GM23338 (cell line): ENCODE measurements at regions not wholly inside any gene's neighbourhood (a gene's known extent, or its start where the extent isn't known, plus 50 kb on each side); places are given as distances from the start of the nearest gene placed in this dataset.

Source experiments
- ATAC-seq: fragments of 200-7000 bp; cut with Tn5 transposase; 3 replicates; pipeline ENCODE4 v1.9.1; 2020
- DNase-seq: peaks from one replicate; pipeline ENCODE4 v3.0.0-alpha.2; 2015; ENCODE audit warnings: low spot score
- H2AFZ ChIP-seq: fragments of 200-600 bp; sonication (generic); 2 replicates; pipeline ENCODE4 v1.8.0; 2016; ENCODE audit warnings: antibody characterized with exemption, mild to moderate bottlenecking, moderate library complexity
- H3F3A ChIP-seq: fragments of 200-600 bp; sonication (generic); replicated peaks from 2 replicates; pipeline ENCODE4 v1.8.0; 2017; ENCODE audit warnings: antibody characterized with exemption, mixed run types, low read depth
- H3K27ac ChIP-seq: fragments of 200-600 bp; sonication (generic); 2 replicates; pipeline ENCODE4 v1.6.1; 2016; ENCODE audit warnings: low read depth
- H3K27me3 ChIP-seq: fragments of 200-600 bp; sonication (generic); 2 replicates; pipeline ENCODE4 v1.8.0; 2016; ENCODE audit warnings: mild to moderate bottlenecking, mixed run types, moderate library complexity; ENCODE audit not compliant: insufficient read depth
- H3K36me3 ChIP-seq: fragments of 200-600 bp; sonication (generic); 2 replicates; pipeline ENCODE4 v1.8.0; 2016; ENCODE audit warnings: mild to moderate bottlenecking; ENCODE audit not compliant: insufficient read depth
- H3K4me1 ChIP-seq: fragments of 200-600 bp; sonication (generic); 2 replicates; pipeline ENCODE4 v1.8.0; 2016; ENCODE audit warnings: mild to moderate bottlenecking, moderate library complexity; ENCODE audit not compliant: insufficient read depth
- H3K4me2 ChIP-seq: fragments of 200-600 bp; sonication (generic); 2 replicates; pipeline ENCODE4 v1.7.1; 2017; ENCODE audit warnings: mixed run types
- H3K4me3 ChIP-seq: fragments of 200-600 bp; sonication (generic); 2 replicates; pipeline ENCODE4 v1.6.1; 2016; ENCODE audit warnings: mixed run types
- H3K79me2 ChIP-seq: fragments of 200-600 bp; sonication (generic); replicated peaks from 2 replicates; pipeline ENCODE4 v1.8.0; 2017; ENCODE audit warnings: mild to moderate bottlenecking; ENCODE audit not compliant: insufficient read depth
- H3K9me2 ChIP-seq: fragments of 200-600 bp; sonication (generic); 2 replicates; pipeline ENCODE4 v1.8.0; 2017; ENCODE audit not compliant: insufficient read depth
- H4K20me1 ChIP-seq: fragments of 200-600 bp; sonication (generic); replicated peaks from 2 replicates; pipeline ENCODE4 v1.8.0; 2017; ENCODE audit warnings: mild to moderate bottlenecking; ENCODE audit not compliant: insufficient read depth
- H3K27ac Mint-ChIP-seq: 2 replicates; pipeline ENCODE4 v1.8.0; 2020; ENCODE audit warnings: inconsistent platforms, mild to moderate bottlenecking, moderate library complexity, mixed read lengths
- H3K27me3 Mint-ChIP-seq: 3 replicates; pipeline ENCODE4 v1.8.0; 2022; ENCODE audit warnings: low read depth, mild to moderate bottlenecking, moderate library complexity, mixed read lengths, inconsistent platforms; ENCODE audit not compliant: insufficient read depth, poor library complexity
- H3K36me3 Mint-ChIP-seq: 3 replicates; pipeline ENCODE4 v1.8.0; 2021; ENCODE audit warnings: low read depth, mild to moderate bottlenecking, inconsistent platforms, moderate library complexity, mixed read lengths
- H3K4me1 Mint-ChIP-seq: 3 replicates; pipeline ENCODE4 v1.8.0; 2020; ENCODE audit warnings: mild to moderate bottlenecking, inconsistent platforms, mixed read lengths
- H3K4me3 Mint-ChIP-seq: 3 replicates; pipeline ENCODE4 v1.8.0; 2021; ENCODE audit warnings: moderate library complexity, mild to moderate bottlenecking, inconsistent platforms, mixed read lengths
- H3K9me3 Mint-ChIP-seq: 3 replicates; pipeline ENCODE4 v1.8.0; 2020; ENCODE audit warnings: moderate library complexity, mild to moderate bottlenecking, inconsistent platforms, mixed read lengths
- CREB1 ChIP-seq: fragments of 250-450 bp; sonication (Bioruptor Pico); IDR thresholded peaks from 2 replicates; pipeline ENCODE4 v1.5.0; 2020; ENCODE audit warnings: low read depth, mild to moderate bottlenecking, moderate library complexity
- EZH2 ChIP-seq: fragments of 200-600 bp; sonication (generic); IDR thresholded peaks from one replicate; pipeline ENCODE4 v1.8.0; 2017; ENCODE audit warnings: antibody characterized with exemption, mild to moderate bottlenecking, low read depth; ENCODE audit not compliant: unreplicated experiment
- EZH2phosphoT487 ChIP-seq: fragments of 200-600 bp; sonication (generic); IDR thresholded peaks from one replicate; pipeline ENCODE4 v1.8.1; 2018; ENCODE audit warnings: antibody characterized with exemption; ENCODE audit not compliant: unreplicated experiment
- JUNB ChIP-seq: IDR thresholded peaks from one replicate; pipeline ENCODE4 v1.6.1; 2016; ENCODE audit warnings: antibody characterized with exemption; ENCODE audit not compliant: unreplicated experiment
- NANOG ChIP-seq: IDR thresholded peaks from 2 replicates; pipeline ENCODE4 v1.6.1; 2016; ENCODE audit warnings: antibody characterized with exemption, borderline replicate concordance
- ZNF114 ChIP-seq: fragments of 250-450 bp; sonication (Bioruptor Pico); IDR thresholded peaks from 2 replicates; pipeline ENCODE4 v1.5.0; 2020; ENCODE audit warnings: mild to moderate bottlenecking, moderate library complexity
- ZNF331 ChIP-seq: fragments of 250-450 bp; sonication (Bioruptor Pico); IDR thresholded peaks from 2 replicates; pipeline ENCODE4 v1.5.0; 2020; ENCODE audit warnings: low read depth, mild to moderate bottlenecking, moderate library complexity
- TF ChIP-seq, protein P1 (sequence below), 2 experiments: fragments of 200-600 bp in 1 of 2; sonication (generic) in 1 of 2; conservative IDR thresholded peaks; 2 replicates each; pipeline versions ENCODE4 v1.5.1 to v1.6.1; 2016 to 2017; ENCODE audit warnings: antibody characterized with exemption in 2 of 2, low read depth in 2 of 2, mild to moderate bottlenecking in 2 of 2, moderate library complexity in 1 of 2
- TF ChIP-seq, protein P2 (sequence below): fragments of 250-450 bp; sonication (Bioruptor Pico); IDR thresholded peaks from 2 replicates; pipeline ENCODE4 v1.5.0; 2020; ENCODE audit warnings: mild to moderate bottlenecking, moderate library complexity

DNA sequence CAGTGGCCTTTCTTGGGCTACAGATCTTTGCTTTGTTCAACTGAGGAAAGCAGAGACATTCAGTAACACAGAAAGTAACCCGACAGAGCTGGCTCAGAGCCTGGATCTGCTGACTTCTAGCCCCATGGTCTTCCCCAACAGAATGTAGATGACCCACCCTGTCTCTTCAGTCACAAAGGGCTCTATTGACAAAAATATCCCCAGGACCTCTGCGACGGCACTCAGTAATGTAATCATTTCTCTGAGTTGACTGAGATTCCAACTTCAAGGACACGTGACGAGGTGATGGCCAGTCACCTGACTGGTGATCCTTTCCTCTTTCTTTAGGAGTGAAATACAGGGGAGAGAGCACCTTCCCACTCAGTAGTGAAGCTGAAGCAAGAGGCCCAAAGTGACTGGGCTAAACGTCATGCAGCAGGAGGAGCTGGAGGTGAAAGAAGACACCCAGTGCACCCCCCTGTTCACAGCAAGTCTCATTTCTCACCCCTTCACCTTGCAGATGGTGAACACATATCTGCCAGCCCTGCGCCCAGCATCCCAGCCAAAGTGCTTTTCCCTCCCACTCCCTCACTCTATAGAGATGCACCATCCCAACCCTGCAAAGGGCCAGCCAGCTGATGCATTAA is 179.2 kb upstream of the EGLN3 start (continued):
- TF ChIP-seq ZNF114 (CRISPR knock-in tag) (no peak), ZNF331 (CRISPR knock-in tag) (no peak), EZH2 (no peak), CREB1 (no peak), NANOG (no peak), EZH2phosphoT487 (no peak)

DNA sequence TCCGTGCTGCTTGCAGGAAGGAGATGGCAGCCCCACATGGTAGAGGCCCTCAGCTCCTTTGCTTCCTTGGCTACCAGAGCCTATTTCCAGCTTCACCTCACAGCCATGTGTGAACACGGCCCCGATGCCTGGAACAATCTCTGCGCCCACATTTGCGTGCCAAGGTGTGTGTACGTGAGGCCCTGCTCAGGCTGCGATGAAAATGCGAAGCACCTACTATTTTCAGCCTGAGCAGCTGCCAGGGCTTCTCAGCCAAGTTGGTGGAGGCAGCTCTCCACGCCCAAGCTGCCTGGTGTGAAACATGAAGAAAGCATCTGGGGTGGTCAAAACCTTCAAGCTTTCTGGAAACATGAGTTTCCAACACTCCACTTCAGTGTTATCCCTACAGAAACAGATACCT is 177.8 kb upstream of the EGLN3 start:
- Mint-ChIP-seq H3K9me3 (no peaks in the 10 kb centered on the region), H3K27ac (no peak overlapping the region), H3K36me3 (no peaks in the 10 kb centered on the region), H3K4me3 (no peak overlapping the region), H3K4me1 (no peaks in the 10 kb centered on the region), H3K27me3 (no peaks in the 10 kb centered on the region)
- Histone ChIP-seq H3F3A (no peaks in the 10 kb centered on the region), H4K20me1 (no peaks in the 10 kb centered on the region), H3K27ac (no peak overlapping the region), H3K9me2 (peaks cover 15% of the 10 kb centered on the region; the same call in 1 of the 2 replicates), H3K4me2 (no peak overlapping the region), H3K36me3 (no peaks in the 10 kb centered on the region), H3K79me2 (no peaks in the 10 kb centered on the region), H3K4me3 (no peak overlapping the region), H3K4me1 (no peaks in the 10 kb centered on the region), H2AFZ (no peak overlapping the region), H3K27me3 (no peaks in the 10 kb centered on the region)
- DNase-seq (no peak), ATAC-seq (no peak)
- no peak for TF ChIP-seq ZNF114 (CRISPR knock-in tag)
- TF ChIP-seq, protein P1, sequence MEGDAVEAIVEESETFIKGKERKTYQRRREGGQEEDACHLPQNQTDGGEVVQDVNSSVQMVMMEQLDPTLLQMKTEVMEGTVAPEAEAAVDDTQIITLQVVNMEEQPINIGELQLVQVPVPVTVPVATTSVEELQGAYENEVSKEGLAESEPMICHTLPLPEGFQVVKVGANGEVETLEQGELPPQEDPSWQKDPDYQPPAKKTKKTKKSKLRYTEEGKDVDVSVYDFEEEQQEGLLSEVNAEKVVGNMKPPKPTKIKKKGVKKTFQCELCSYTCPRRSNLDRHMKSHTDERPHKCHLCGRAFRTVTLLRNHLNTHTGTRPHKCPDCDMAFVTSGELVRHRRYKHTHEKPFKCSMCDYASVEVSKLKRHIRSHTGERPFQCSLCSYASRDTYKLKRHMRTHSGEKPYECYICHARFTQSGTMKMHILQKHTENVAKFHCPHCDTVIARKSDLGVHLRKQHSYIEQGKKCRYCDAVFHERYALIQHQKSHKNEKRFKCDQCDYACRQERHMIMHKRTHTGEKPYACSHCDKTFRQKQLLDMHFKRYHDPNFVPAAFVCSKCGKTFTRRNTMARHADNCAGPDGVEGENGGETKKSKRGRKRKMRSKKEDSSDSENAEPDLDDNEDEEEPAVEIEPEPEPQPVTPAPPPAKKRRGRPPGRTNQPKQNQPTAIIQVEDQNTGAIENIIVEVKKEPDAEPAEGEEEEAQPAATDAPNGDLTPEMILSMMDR (conservative IDR thresholded peaks at IDR 0.05; ENCODE audit: low read depth in 2 of 2), result no peak
- TF ChIP-seq EZH2, result no peak
- TF ChIP-seq, protein P2, sequence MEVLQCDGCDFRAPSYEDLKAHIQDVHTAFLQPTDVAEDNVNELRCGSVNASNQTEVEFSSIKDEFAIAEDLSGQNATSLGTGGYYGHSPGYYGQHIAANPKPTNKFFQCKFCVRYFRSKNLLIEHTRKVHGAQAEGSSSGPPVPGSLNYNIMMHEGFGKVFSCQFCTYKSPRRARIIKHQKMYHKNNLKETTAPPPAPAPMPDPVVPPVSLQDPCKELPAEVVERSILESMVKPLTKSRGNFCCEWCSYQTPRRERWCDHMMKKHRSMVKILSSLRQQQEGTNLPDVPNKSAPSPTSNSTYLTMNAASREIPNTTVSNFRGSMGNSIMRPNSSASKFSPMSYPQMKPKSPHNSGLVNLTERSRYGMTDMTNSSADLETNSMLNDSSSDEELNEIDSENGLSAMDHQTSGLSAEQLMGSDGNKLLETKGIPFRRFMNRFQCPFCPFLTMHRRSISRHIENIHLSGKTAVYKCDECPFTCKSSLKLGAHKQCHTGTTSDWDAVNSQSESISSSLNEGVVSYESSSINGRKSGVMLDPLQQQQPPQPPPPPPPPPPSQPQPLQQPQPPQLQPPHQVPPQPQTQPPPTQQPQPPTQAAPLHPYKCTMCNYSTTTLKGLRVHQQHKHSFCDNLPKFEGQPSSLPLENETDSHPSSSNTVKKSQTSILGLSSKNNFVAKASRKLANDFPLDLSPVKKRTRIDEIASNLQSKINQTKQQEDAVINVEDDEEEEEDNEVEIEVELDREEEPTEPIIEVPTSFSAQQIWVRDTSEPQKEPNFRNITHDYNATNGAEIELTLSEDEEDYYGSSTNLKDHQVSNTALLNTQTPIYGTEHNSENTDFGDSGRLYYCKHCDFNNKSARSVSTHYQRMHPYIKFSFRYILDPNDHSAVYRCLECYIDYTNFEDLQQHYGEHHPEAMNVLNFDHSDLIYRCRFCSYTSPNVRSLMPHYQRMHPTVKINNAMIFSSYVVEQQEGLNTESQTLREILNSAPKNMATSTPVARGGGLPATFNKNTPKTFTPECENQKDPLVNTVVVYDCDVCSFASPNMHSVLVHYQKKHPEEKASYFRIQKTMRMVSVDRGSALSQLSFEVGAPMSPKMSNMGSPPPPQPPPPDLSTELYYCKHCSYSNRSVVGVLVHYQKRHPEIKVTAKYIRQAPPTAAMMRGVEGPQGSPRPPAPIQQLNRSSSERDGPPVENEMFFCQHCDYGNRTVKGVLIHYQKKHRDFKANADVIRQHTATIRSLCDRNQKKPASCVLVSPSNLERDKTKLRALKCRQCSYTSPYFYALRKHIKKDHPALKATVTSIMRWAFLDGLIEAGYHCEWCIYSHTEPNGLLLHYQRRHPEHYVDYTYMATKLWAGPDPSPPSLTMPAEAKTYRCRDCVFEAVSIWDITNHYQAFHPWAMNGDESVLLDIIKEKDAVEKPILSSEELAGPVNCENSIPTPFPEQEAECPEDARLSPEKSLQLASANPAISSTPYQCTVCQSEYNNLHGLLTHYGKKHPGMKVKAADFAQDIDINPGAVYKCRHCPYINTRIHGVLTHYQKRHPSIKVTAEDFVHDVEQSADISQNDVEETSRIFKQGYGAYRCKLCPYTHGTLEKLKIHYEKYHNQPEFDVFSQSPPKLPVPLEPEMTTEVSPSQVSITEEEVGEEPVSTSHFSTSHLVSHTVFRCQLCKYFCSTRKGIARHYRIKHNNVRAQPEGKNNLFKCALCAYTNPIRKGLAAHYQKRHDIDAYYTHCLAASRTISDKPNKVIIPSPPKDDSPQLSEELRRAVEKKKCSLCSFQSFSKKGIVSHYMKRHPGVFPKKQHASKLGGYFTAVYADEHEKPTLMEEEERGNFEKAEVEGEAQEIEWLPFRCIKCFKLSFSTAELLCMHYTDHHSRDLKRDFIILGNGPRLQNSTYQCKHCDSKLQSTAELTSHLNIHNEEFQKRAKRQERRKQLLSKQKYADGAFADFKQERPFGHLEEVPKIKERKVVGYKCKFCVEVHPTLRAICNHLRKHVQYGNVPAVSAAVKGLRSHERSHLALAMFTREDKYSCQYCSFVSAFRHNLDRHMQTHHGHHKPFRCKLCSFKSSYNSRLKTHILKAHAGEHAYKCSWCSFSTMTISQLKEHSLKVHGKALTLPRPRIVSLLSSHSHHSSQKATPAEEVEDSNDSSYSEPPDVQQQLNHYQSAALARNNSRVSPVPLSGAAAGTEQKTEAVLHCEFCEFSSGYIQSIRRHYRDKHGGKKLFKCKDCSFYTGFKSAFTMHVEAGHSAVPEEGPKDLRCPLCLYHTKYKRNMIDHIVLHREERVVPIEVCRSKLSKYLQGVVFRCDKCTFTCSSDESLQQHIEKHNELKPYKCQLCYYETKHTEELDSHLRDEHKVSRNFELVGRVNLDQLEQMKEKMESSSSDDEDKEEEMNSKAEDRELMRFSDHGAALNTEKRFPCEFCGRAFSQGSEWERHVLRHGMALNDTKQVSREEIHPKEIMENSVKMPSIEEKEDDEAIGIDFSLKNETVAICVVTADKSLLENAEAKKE (CRISPR knock-in tag), result no peak
- TF ChIP-seq JUNB, result no peak
